ENCODE measurements at regions not wholly inside any gene's neighbourhood (a gene's known extent, or its start where the extent isn't known, plus 50 kb on each side); places are given as distances from the start of the nearest gene placed in this dataset.
"Not testable (repeated sequence)": the region's sequence is repeated elsewhere in the genome, so short reads cannot be mapped to it uniquely, and the experiment has no call there.

GRCh38 chr20:51938559-51939258 lies 136.4 kb upstream of the SALL4 start:
- DNase-seq (ENCODE audit: extremely low read depth in 1 of 11, low read depth in 9 of 11, low spot score in 4 of 11), result no peak

- DNase-seq (ENCODE audit: extremely low read depth in 1 of 11, low read depth in 9 of 11, low spot score in 4 of 11), result no peak
Measured at GRCh38 chr20:51937779-51938178, 135.5 kb upstream of the SALL4 start.

DNA sequence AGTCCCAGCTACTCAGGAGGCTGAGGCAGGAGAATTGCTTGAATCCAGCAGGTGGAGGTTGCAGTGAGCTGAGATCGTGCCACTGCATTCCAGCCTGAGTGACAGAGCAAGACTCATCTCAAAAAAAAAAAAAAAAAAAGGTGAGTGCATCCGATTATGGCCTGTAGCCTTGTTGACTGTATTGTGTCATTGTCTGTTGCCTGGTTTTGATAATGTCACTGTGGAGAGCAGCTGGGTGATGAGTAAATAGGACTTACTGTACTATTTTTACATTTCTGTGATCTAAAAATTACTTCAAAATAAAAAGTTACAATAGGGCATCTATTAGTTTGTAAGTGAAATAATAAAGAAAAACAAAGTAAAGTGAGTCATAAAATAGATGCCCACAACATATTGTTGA lies 134.1 kb upstream of the SALL4 start:
- DNase-seq (ENCODE audit: extremely low read depth in 1 of 11, low read depth in 9 of 11, low spot score in 4 of 11), result no peak

DNA sequence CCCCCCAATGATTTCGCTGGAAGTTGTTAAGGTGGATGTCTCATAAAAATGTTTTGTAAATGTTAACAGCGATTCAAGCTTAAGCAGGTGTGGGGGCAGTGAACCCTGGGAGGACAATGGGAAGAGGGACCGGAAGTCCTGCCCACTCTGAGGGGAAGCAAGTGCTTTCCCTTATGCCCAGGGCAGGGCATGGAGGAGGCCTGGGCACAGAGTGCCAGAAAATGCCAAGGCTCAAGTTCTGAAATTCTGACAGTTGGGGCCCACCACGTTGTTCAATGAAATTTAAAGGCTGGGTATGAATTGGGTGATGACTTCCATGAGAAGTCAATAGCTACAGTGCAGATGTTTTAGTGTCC lies 132.7 kb upstream of the SALL4 start:
- DNase-seq (ENCODE audit: extremely low read depth in 1 of 11, low read depth in 9 of 11, low spot score in 4 of 11), result no peak

- DNase-seq (ENCODE audit: extremely low read depth in 1 of 11, low read depth in 9 of 11, low spot score in 4 of 11), result no peak
Measured at GRCh38 chr20:51934301-51935002, 132.1 kb upstream of the SALL4 start.

DNA sequence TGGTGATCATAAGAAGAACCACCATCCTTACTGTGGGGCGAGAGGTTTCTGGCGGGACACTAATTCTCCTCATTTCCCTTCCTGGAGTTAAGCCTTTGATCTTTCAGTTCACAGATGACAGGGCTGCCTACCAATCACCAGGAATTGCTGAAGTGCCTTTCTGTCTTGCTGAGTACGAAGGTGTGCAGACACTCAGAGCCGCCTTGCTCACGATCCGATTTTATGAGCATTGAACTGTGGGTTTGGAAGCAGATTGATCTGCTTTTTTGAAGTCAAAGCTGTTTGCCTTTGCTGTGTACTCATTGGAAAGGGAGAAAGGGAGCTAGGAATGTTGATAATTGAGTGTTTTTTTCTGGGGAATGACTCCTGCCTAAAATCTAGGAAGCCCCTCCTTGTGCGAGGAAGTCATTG lies 129.1 kb upstream of the SALL4 start:
- DNase-seq (ENCODE audit: extremely low read depth in 1 of 11, low read depth in 9 of 11, low spot score in 4 of 11), result no peak

DNA sequence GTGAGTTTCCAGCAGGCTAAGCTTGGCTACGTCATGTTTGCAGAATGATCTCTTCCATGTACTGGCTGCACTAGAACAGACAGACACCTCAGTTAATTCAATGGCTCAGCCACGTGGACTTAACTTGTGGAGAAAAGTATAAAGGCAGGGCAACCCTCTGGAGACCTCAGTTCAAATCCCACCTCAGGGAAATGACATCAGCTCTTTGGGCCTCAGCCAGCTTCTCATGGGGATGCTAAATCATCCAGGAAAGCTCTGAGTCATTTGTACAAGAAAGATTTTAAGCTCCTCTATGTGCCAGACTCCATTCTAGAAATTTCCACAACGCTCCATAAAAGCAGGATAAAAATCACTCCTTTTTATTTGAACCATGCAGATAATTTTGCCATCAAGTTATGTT lies 128.5 kb upstream of the SALL4 start:
- no peak for DNase-seq (ENCODE audit: extremely low read depth in 1 of 11, low read depth in 9 of 11, low spot score in 4 of 11)

DNA sequence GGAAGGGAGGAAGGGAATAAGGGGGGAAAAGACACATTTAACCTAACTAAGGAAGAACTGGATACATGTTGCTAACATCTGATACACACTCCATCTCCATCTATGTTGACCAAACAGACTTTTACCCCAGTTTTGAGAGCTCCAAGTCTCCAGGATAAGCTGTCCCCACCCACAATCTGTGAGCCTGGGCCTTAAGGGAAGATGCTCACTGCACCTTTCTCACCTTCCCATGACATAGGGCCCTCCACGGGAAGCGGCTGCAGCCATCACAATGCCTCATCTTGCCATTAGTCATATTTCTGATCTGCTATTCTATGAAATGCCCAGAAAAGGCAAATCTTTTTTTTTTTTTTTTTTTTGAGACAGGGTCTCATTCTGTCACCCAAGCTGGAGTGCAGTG lies 126.6 kb upstream of the SALL4 start:
- no peak for DNase-seq (ENCODE audit: extremely low read depth in 1 of 11, low read depth in 9 of 11, low spot score in 4 of 11)

GRCh38 chr20:51927970-51928369 lies 125.6 kb upstream of the SALL4 start:
- not testable (repeated sequence) for DNase-seq (ENCODE audit: extremely low read depth in 1 of 11, low read depth in 9 of 11, low spot score in 4 of 11)

GRCh38 chr20:51926670-51927305 lies 124.5 kb upstream of the SALL4 start:
- no peak for DNase-seq (ENCODE audit: extremely low read depth in 1 of 11, low read depth in 9 of 11, low spot score in 4 of 11)

DNA sequence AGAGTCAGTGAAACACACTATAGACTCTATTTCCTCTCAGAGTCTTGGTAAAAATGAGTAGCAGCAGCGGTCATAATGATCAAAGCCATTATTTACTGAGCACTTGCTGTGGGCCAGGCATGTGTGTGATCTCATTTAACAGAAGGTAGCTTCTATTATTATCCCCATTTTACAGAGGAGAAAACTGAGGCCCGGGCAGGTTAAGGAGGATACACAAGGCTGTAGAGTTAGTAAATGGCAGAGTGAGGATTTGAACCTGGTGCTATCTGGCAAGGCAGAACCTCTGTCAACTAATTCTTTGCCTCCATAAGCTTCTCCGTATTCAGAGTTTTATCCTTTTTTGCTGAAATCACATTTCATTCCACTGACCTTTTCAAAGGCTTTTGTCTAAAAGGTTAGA lies 122.2 kb upstream of the SALL4 start:
- no peak for DNase-seq (ENCODE audit: extremely low read depth in 1 of 11, low read depth in 9 of 11, low spot score in 4 of 11)

DNA sequence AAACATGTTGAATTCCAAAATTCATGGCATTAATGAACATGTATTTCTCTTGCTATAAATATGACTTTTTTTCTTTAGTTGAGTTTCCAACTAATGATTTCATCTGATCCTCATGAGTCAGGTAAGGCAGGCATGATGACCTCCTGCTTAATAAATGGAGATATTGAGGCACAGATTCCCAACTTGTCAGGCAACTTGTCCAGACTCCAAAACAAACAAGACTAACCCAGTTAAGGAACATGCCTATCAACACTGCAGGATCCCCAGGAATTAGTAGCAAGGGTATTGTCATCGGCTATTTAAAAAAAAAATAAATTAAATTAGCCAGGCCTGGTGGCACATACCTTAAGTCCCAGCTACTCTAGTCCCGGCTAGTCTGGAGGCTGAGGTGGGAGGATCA lies 121.3 kb upstream of the SALL4 start:
- no peak for DNase-seq (ENCODE audit: extremely low read depth in 1 of 11, low read depth in 9 of 11, low spot score in 4 of 11)

GRCh38 chr20:51922812-51923211 lies 120.5 kb upstream of the SALL4 start:
- not testable (repeated sequence) for DNase-seq (ENCODE audit: extremely low read depth in 1 of 11, low read depth in 9 of 11, low spot score in 4 of 11)

GRCh38 chr20:51918561-51918960 lies 116.2 kb upstream of the SALL4 start:
- no peak for DNase-seq (ENCODE audit: extremely low read depth in 1 of 11, low read depth in 9 of 11, low spot score in 4 of 11)

DNA sequence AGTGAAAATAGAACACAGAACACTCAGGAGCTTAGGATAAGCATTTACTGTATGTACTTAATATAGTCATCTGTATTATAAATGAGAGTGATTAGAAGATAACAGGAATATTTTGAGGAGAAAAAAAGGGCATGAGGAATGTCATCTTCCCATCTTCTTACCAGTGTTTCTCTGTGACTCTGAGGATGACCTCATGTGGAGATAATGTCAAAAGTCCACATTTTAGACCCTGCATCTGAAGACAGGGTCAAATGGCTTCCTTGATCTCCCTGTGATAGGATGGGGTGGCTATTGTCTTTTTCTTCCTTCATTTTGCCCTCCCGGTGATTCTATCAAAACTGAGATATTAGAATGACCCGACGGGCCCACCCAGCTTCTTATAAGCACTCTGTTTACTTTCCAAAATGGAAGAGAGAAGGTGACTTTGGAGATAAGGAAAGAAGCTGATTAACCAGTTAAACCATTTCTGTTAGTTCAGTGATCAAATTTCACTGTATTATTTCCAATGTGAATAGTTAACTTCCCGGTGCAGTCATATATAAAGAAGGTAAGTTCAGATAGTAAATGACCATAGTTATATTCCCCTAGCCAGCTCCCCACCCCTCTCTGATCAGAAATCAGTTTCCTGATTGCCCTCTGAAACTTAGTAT lies 115.7 kb upstream of the SALL4 start:
- DNase-seq (ENCODE audit: extremely low read depth in 1 of 11, low read depth in 9 of 11, low spot score in 4 of 11), result no peak

DNA sequence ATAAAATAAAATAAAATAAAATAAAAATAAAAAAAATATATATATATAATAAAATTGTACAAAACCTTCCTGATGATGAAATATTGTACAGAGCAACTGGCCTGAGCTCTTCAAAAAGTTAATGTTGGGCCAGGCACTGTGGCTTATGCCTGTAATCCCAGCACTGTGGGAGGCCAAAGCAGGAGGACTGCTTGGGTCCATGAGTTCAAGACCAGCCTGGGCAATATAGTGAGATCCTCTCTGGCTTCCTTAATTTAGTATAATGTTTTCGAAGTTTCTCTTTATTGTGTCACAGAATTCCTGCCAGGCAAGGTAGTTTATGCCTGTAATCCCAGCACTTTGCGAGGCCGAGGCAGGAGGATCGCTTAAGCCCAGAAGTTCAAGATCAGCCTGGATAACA lies 113.9 kb upstream of the SALL4 start:
- DNase-seq (ENCODE audit: extremely low read depth in 1 of 11, low read depth in 9 of 11, low spot score in 4 of 11), result no peak

GRCh38 chr20:51914758-51915157 lies 112.4 kb upstream of the SALL4 start:
- no peak for DNase-seq (ENCODE audit: extremely low read depth in 1 of 11, low read depth in 9 of 11, low spot score in 4 of 11)

GRCh38 chr20:51910321-51911050 lies 108.2 kb upstream of the SALL4 start:
- DNase-seq (ENCODE audit: extremely low read depth in 1 of 11, low read depth in 9 of 11, low spot score in 4 of 11), result no peak

- no peak for DNase-seq (ENCODE audit: extremely low read depth in 1 of 11, low read depth in 9 of 11, low spot score in 4 of 11)
Measured at GRCh38 chr20:51906679-51907078, 104.4 kb upstream of the SALL4 start.

All from renal cortex interstitium (tissue), 11 donors.